ENCODE measurements at regions not wholly inside any gene's neighbourhood (a gene's known extent, or its start where the extent isn't known, plus 50 kb on each side); places are given as distances from the start of the nearest gene placed in this dataset.

DNA sequence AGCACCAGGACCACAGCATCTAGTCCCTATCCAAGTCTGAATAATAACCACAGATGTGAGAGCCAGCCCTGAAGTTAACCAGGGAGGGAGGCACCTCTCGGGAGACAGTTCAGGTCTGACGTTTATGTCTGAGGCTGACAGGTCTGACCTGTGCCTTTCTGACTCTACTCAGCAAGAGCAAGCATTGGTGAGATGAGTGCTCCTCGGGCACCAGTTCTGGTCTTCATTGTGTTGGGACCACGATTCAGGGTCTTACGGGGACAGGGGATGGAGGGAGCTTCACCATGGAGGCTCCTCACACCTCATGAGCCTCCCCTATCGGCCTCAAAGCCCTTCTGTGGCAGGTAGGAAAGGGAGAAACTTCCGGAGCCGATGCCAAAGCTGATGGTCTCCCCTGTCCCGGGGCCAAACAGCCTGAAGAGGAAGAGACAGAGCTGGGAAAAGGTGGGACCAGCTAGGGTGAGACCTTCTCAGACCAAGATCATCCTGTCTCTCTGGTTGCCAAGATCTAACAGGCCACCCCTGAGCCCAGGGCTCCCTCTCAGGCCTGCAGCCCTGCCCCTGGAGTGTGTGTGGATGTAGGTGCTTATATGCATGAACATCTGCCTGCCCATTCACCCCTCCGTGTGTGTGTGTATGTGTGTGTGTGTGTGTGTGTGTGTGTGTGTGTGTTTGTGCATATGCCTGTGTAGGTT is 170.5 kb downstream of the VEGFA start (continued):
- TF ChIP-seq NFYB (IDR thresholded peaks at IDR 0.05; ENCODE audit: insufficient read depth, low read depth, low read length) (no peak), NKRF (conservative IDR thresholded peaks at IDR 0.05) (no peak), ZBTB40 (IDR thresholded peaks at IDR 0.05; ENCODE audit: borderline replicate concordance) (no peak), EGR1 (IDR thresholded peaks at IDR 0.05; ENCODE audit: borderline replicate concordance in 1 of 2, low read depth in 2 of 2, low read length in 2 of 2) (no peak), CREM (IDR thresholded peaks at IDR 0.05; ENCODE audit: low read depth) (no peak), MYC (IDR thresholded peaks at IDR 0.05; ENCODE audit: insufficient read depth, insufficient read length, insufficient replicate concordance, low read length, severe bottlenecking) (no peak)
- TF ChIP-seq, protein P1, sequence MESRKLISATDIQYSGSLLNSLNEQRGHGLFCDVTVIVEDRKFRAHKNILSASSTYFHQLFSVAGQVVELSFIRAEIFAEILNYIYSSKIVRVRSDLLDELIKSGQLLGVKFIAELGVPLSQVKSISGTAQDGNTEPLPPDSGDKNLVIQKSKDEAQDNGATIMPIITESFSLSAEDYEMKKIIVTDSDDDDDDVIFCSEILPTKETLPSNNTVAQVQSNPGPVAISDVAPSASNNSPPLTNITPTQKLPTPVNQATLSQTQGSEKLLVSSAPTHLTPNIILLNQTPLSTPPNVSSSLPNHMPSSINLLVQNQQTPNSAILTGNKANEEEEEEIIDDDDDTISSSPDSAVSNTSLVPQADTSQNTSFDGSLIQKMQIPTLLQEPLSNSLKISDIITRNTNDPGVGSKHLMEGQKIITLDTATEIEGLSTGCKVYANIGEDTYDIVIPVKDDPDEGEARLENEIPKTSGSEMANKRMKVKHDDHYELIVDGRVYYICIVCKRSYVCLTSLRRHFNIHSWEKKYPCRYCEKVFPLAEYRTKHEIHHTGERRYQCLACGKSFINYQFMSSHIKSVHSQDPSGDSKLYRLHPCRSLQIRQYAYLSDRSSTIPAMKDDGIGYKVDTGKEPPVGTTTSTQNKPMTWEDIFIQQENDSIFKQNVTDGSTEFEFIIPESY (IDR thresholded peaks at IDR 0.05), result no peak
